ENCODE measurements at regions not wholly inside any gene's neighbourhood (a gene's known extent, or its start where the extent isn't known, plus 50 kb on each side); places are given as distances from the start of the nearest gene placed in this dataset.

DNA sequence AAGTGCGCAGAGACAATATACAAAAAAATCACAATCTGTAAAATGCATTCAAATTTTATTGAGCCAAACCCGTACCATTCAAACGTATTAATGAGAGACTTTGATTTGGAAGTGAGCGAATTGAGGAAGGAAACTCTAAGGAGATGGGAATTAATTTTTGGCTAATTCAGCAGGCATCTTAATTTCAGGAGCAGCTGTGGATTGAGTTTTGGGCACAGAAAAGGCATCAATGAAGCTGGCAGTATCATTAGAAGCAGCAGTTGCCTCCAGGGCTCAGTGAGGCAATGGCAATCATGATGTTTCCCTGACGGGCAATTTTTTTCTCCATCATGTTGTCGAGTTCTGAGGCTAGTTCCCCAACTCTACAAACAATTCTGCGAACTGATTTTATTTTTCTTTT, 2041.6 kb downstream of the NCAM2 start:
- intact Hi-C loops (cut with micrococcal nuclease): no loop called here
- no peaks in the 10 kb centered on the region for H3K4me1 Mint-ChIP-seq (ENCODE audit: low read depth)
- DNase-seq (ENCODE audit: low spot score): no peak
- no peak overlapping the region for H3K4me3 Mint-ChIP-seq
- H3K27ac Mint-ChIP-seq: no peak overlapping the region
- H3K36me3 Mint-ChIP-seq (ENCODE audit: low read depth): no peaks in the 10 kb centered on the region
- H3K9me3 Mint-ChIP-seq: no peaks in the 10 kb centered on the region
- no peaks in the 10 kb centered on the region for H3K27me3 Mint-ChIP-seq (ENCODE audit: insufficient read depth)

GRCh38 chr21:23045955-23046354, 2047.7 kb downstream of the NCAM2 start:
- H3K27ac Mint-ChIP-seq: no peak overlapping the region
- peaks cover 4% of the 10 kb centered on the region for H3K9me3 Mint-ChIP-seq
- H3K4me1 Mint-ChIP-seq (ENCODE audit: low read depth): no peaks in the 10 kb centered on the region

GRCh38 chr21:23067672-23068071, 2069.5 kb downstream of the NCAM2 start:
- intact Hi-C loops (cut with micrococcal nuclease): no loop called here

More at GRCh38 chr21:23045955-23046354, 2047.7 kb downstream of the NCAM2 start:
- Mint-ChIP-seq H3K27me3 (ENCODE audit: insufficient read depth) (no peaks in the 10 kb centered on the region), H3K36me3 (ENCODE audit: low read depth) (no peaks in the 10 kb centered on the region), H3K4me3 (no peak overlapping the region)
- intact Hi-C loops (cut with micrococcal nuclease): no loop called here
- no peak for DNase-seq (ENCODE audit: low spot score)

GRCh38 chr21:23083242-23083641, 2085.0 kb downstream of the NCAM2 start:
- intact Hi-C loops (cut with micrococcal nuclease): no loop called here
- H3K36me3 Mint-ChIP-seq (ENCODE audit: low read depth): no peaks in the 10 kb centered on the region
- H3K4me1 Mint-ChIP-seq (ENCODE audit: low read depth): no peaks in the 10 kb centered on the region
- DNase-seq (ENCODE audit: low spot score): no peak
- no peak overlapping the region for H3K4me3 Mint-ChIP-seq
- no peaks in the 10 kb centered on the region for H3K27me3 Mint-ChIP-seq (ENCODE audit: insufficient read depth)
- no peak overlapping the region for H3K27ac Mint-ChIP-seq
- peaks cover 7% of the 10 kb centered on the region for H3K9me3 Mint-ChIP-seq

More at GRCh38 chr21:23067672-23068071, 2069.5 kb downstream of the NCAM2 start:
- no peak overlapping the region for H3K27ac Mint-ChIP-seq
- no peaks in the 10 kb centered on the region for H3K36me3 Mint-ChIP-seq (ENCODE audit: low read depth)
- peaks cover 4% of the 10 kb centered on the region for H3K9me3 Mint-ChIP-seq
- no peaks in the 10 kb centered on the region for H3K4me1 Mint-ChIP-seq (ENCODE audit: low read depth)
- no peak for DNase-seq (ENCODE audit: low spot score)
- H3K27me3 Mint-ChIP-seq (ENCODE audit: insufficient read depth): no peaks in the 10 kb centered on the region
- H3K4me3 Mint-ChIP-seq: no peak overlapping the region

DNA sequence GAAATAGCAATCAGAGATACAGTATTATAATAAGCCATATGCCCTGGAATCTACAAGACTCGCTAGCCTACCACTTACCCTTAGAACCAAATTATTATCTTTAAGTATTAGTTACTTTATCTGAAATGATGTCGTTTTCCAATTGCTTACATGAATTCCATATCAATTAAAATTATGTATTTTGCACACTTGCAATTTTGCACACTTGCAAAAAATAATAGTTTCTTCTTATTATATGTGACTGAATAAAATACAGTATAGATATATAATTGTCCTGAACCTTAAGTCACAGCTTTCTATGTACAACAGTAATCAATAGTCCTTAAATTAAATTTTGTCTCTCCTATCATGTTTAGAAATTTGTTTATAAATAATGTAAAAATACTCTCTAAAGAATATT, 2095.1 kb downstream of the NCAM2 start:
- DNase-seq (ENCODE audit: low spot score): no peak
- H3K36me3 Mint-ChIP-seq (ENCODE audit: low read depth): no peaks in the 10 kb centered on the region
- H3K27me3 Mint-ChIP-seq (ENCODE audit: insufficient read depth): no peaks in the 10 kb centered on the region
- H3K27ac Mint-ChIP-seq: no peak overlapping the region
- peaks cover 14% of the 10 kb centered on the region for H3K9me3 Mint-ChIP-seq
- no peaks in the 10 kb centered on the region for H3K4me1 Mint-ChIP-seq (ENCODE audit: low read depth)
- H3K4me3 Mint-ChIP-seq: no peak overlapping the region
- intact Hi-C loops (cut with micrococcal nuclease): no loop called here

DNA sequence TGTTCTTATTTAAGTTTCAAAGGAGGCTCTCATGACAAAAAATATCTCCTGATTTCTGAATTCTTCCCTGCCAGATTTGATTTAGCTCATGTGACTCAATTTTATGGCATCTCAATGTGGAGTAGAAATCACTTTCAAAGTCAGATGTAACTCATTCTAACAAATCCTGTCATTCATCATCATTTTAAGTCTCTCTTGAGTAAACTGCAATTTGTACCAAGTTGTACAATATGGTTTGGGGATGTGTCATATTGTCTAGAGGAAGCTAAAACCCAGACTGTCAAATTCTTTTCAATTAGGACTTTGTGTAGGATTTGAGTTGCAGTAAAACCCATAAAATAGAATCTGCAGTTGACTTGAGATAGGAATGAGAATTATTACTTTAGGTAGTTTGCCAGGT, 2101.0 kb downstream of the NCAM2 start:
- Mint-ChIP-seq H3K27ac (no peak overlapping the region), H3K27me3 (ENCODE audit: insufficient read depth) (no peaks in the 10 kb centered on the region), H3K9me3 (peaks cover 7% of the 10 kb centered on the region), H3K4me1 (ENCODE audit: low read depth) (no peaks in the 10 kb centered on the region), H3K36me3 (ENCODE audit: low read depth) (no peaks in the 10 kb centered on the region), H3K4me3 (no peak overlapping the region)
- DNase-seq (ENCODE audit: low spot score): no peak
- intact Hi-C loops (cut with micrococcal nuclease): no loop called here

GRCh38 chr21:23101111-23101510, 2102.9 kb downstream of the NCAM2 start:
- H3K4me1 Mint-ChIP-seq (ENCODE audit: low read depth): no peaks in the 10 kb centered on the region
- intact Hi-C loops (cut with micrococcal nuclease): no loop called here
- H3K36me3 Mint-ChIP-seq (ENCODE audit: low read depth): no peaks in the 10 kb centered on the region
- H3K27me3 Mint-ChIP-seq (ENCODE audit: insufficient read depth): no peaks in the 10 kb centered on the region
- peaks cover 6% of the 10 kb centered on the region for H3K9me3 Mint-ChIP-seq
- H3K27ac Mint-ChIP-seq: no peak overlapping the region
- DNase-seq (ENCODE audit: low spot score): no peak
- H3K4me3 Mint-ChIP-seq: no peak overlapping the region

DNA sequence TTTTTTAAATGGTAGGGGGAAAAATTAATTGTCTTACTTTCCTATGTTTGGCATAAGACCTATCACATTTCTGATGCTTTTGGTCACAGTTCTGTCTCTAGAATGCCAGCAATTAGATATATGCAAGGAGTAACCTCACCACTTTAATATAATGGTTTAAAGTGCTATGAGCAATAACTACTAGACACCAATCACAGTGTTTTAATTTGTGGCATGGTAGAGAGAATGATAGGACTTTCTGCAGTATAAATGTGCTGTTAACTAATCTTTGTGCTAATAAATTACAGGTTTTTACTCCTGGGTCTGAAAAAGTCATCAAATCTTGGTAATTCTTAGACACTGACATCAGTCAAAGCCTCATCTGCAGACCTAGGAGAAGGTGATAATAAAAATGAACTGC, 2110.3 kb downstream of the NCAM2 start:
- no peaks in the 10 kb centered on the region for H3K4me1 Mint-ChIP-seq (ENCODE audit: low read depth)
- H3K36me3 Mint-ChIP-seq (ENCODE audit: low read depth): no peaks in the 10 kb centered on the region
- H3K27ac Mint-ChIP-seq: no peak overlapping the region
- H3K27me3 Mint-ChIP-seq (ENCODE audit: insufficient read depth): no peaks in the 10 kb centered on the region
- no peak overlapping the region for H3K4me3 Mint-ChIP-seq
- H3K9me3 Mint-ChIP-seq: no peaks in the 10 kb centered on the region
- intact Hi-C loops (cut with micrococcal nuclease): no loop called here
- no peak for DNase-seq (ENCODE audit: low spot score)

GRCh38 chr21:23111070-23111600, 2112.9 kb downstream of the NCAM2 start:
- no peak overlapping the region for H3K27ac Mint-ChIP-seq
- no peak for DNase-seq (ENCODE audit: low spot score)
- H3K4me3 Mint-ChIP-seq: no peak overlapping the region
- H3K4me1 Mint-ChIP-seq (ENCODE audit: low read depth): no peaks in the 10 kb centered on the region
- intact Hi-C loops (cut with micrococcal nuclease): no loop called here
- H3K9me3 Mint-ChIP-seq: no peaks in the 10 kb centered on the region
- H3K36me3 Mint-ChIP-seq (ENCODE audit: low read depth): no peaks in the 10 kb centered on the region
- no peaks in the 10 kb centered on the region for H3K27me3 Mint-ChIP-seq (ENCODE audit: insufficient read depth)

DNA sequence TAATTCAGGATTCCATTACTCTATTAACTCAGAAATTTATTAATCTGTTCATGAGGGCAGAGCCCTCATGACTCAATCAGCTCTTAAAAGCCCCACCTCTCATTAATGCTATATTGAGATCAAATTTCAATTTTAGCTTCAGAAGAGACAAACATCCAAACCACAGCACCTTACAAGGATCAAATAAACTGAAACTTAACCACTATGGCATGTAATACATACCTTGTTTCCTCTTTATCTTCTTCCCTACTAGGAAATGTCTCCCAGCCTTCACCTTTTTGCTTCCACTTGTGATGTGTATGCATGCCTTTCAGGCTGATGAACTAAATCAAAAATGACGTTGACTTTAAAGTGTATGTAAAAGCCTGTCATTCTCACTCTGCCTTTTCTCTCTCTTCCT, 2121.3 kb downstream of the NCAM2 start:
- H3K27me3 Mint-ChIP-seq (ENCODE audit: insufficient read depth): no peaks in the 10 kb centered on the region
- no peak for DNase-seq (ENCODE audit: low spot score)
- no peak overlapping the region for H3K4me3 Mint-ChIP-seq
- H3K9me3 Mint-ChIP-seq: no peaks in the 10 kb centered on the region
- no peaks in the 10 kb centered on the region for H3K4me1 Mint-ChIP-seq (ENCODE audit: low read depth)
- intact Hi-C loops (cut with micrococcal nuclease): no loop called here
- H3K36me3 Mint-ChIP-seq (ENCODE audit: low read depth): no peaks in the 10 kb centered on the region
- no peak overlapping the region for H3K27ac Mint-ChIP-seq

GRCh38 chr21:23127973-23128372, 2129.8 kb downstream of the NCAM2 start:
- no peaks in the 10 kb centered on the region for H3K36me3 Mint-ChIP-seq (ENCODE audit: low read depth)
- H3K27me3 Mint-ChIP-seq (ENCODE audit: insufficient read depth): no peaks in the 10 kb centered on the region
- H3K4me1 Mint-ChIP-seq (ENCODE audit: low read depth): no peaks in the 10 kb centered on the region
- H3K27ac Mint-ChIP-seq: no peak overlapping the region
- no peaks in the 10 kb centered on the region for H3K9me3 Mint-ChIP-seq
- intact Hi-C loops (cut with micrococcal nuclease): no loop called here
- H3K4me3 Mint-ChIP-seq: no peak overlapping the region
- DNase-seq (ENCODE audit: low spot score): no peak

- Mint-ChIP-seq H3K27ac (no peak overlapping the region), H3K36me3 (ENCODE audit: low read depth) (no peaks in the 10 kb centered on the region), H3K4me3 (no peak overlapping the region), H3K27me3 (ENCODE audit: insufficient read depth) (no peaks in the 10 kb centered on the region), H3K4me1 (ENCODE audit: low read depth) (no peaks in the 10 kb centered on the region), H3K9me3 (no peaks in the 10 kb centered on the region)
- no peak for DNase-seq (ENCODE audit: low spot score)
- intact Hi-C loops (cut with micrococcal nuclease): no loop called here
Observed at GRCh38 chr21:23130308-23130707, 2132.1 kb downstream of the NCAM2 start.

DNA sequence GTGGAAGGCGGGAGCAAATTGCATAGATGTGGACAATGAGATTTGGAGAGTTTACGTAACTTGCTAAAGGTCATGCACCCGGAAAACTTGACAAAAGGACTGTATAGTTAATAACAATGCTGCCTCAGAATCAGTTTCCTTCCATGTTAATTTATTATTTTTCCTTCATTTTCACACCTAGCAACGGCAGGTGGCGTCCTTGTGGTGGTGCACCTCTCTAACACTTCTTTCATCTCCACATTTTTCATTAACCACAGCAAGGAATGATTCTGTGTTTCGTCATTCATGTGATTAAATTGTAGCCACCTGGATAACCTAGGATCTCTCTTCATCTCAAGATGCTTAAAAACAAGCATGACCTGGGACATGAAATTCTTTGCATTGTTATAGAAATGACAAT, 2133.0 kb downstream of the NCAM2 start:
- Mint-ChIP-seq H3K4me1 (ENCODE audit: low read depth) (no peaks in the 10 kb centered on the region), H3K36me3 (ENCODE audit: low read depth) (no peaks in the 10 kb centered on the region), H3K4me3 (no peak overlapping the region), H3K9me3 (no peaks in the 10 kb centered on the region), H3K27me3 (ENCODE audit: insufficient read depth) (no peaks in the 10 kb centered on the region), H3K27ac (no peak overlapping the region)
- no peak for DNase-seq (ENCODE audit: low spot score)
- intact Hi-C loops (cut with micrococcal nuclease): no loop called here

DNA sequence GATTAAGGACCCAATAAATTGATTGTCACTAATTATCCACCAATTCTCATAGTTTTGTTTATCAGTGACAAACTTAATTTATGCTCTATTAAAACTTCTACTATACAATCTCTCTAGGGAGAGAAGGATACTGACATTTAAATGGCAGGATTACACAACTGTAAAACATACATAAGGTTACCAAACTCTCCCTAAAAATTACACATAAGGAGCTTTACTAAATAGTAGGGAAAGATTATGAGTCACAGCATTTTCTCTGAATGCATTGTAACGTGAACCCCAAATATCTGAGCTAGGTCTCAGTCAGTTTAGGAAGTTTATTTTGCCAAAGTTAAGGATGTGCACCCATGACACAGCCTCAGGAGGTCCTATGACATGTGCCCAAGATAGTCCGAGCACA, 2140.6 kb downstream of the NCAM2 start:
- no peak for DNase-seq (ENCODE audit: low spot score)
- no peak overlapping the region for H3K4me3 Mint-ChIP-seq
- no peaks in the 10 kb centered on the region for H3K4me1 Mint-ChIP-seq (ENCODE audit: low read depth)
- intact Hi-C loops (cut with micrococcal nuclease): no loop called here
- no peak overlapping the region for H3K27ac Mint-ChIP-seq
- H3K27me3 Mint-ChIP-seq (ENCODE audit: insufficient read depth): no peaks in the 10 kb centered on the region
- no peaks in the 10 kb centered on the region for H3K36me3 Mint-ChIP-seq (ENCODE audit: low read depth)
- peaks cover 3% of the 10 kb centered on the region for H3K9me3 Mint-ChIP-seq

Measured in activated T-helper 1 cell treated with anti-CD3 and anti-CD28 coated beads, Interleukin-12 subunit alpha, Interleukin-12 subunit beta, Interleukin-2, Interleukin-4 antibody, amounts not matched to agents 30 ng/mL and 10 ng/mL and 1 ng/mL, durations not matched to agents 14 hours and 24 hours and 36 hours (primary cell).